ENCODE measurements at regions not wholly inside any gene's neighbourhood (a gene's known extent, or its start where the extent isn't known, plus 50 kb on each side); places are given as distances from the start of the nearest gene placed in this dataset.

- Histone ChIP-seq H3K4me1 (no peaks in the 10 kb centered on the region), H3K36me3 (no peaks in the 10 kb centered on the region), H3K9me3 (no peaks in the 10 kb centered on the region), H3K4me3 (no peak overlapping the region), H3K27ac (no peak overlapping the region), H3K27me3 (ENCODE audit: low read depth) (no peaks in the 10 kb centered on the region)
- no peak for DNase-seq
- ATAC-seq: no peak
- no peak for TF ChIP-seq CTCF (IDR thresholded peaks at IDR 0.05)
- intact Hi-C loops (cut with DNase I): no loop called here
Observed at GRCh38 chr13:59538512-59538911, 625.2 kb downstream of the DIAPH3 start.

- Histone ChIP-seq H3K9me3 (no peaks in the 10 kb centered on the region), H3K4me3 (no peak overlapping the region), H3K27ac (no peak overlapping the region), H3K4me1 (no peaks in the 10 kb centered on the region), H3K27me3 (ENCODE audit: low read depth) (no peaks in the 10 kb centered on the region), H3K36me3 (no peaks in the 10 kb centered on the region)
- ATAC-seq (no peak), DNase-seq (no peak)
- intact Hi-C loops (cut with DNase I): no loop called here
- no peak for TF ChIP-seq CTCF (IDR thresholded peaks at IDR 0.05)
Observed at GRCh38 chr13:59542303-59542702, 621.4 kb downstream of the DIAPH3 start.

GRCh38 chr13:59543418-59543817, 620.3 kb downstream of the DIAPH3 start:
- DNase-seq (no peak), ATAC-seq (no peak)
- Histone ChIP-seq H3K27me3 (ENCODE audit: low read depth) (no peaks in the 10 kb centered on the region), H3K4me1 (no peaks in the 10 kb centered on the region), H3K9me3 (no peaks in the 10 kb centered on the region), H3K36me3 (no peaks in the 10 kb centered on the region), H3K27ac (no peak overlapping the region), H3K4me3 (no peak overlapping the region)
- intact Hi-C loops (cut with DNase I): no loop called here
- no peak for TF ChIP-seq CTCF (IDR thresholded peaks at IDR 0.05)

GRCh38 chr13:59545007-59545406, 618.7 kb downstream of the DIAPH3 start:
- no peak for ATAC-seq
- Histone ChIP-seq H3K9me3 (no peaks in the 10 kb centered on the region), H3K27me3 (ENCODE audit: low read depth) (no peaks in the 10 kb centered on the region), H3K27ac (no peak overlapping the region), H3K36me3 (no peaks in the 10 kb centered on the region), H3K4me1 (no peaks in the 10 kb centered on the region), H3K4me3 (no peak overlapping the region)
- intact Hi-C loops (cut with DNase I): no loop called here
- TF ChIP-seq CTCF (IDR thresholded peaks at IDR 0.05): no peak
- no peak for DNase-seq

- Histone ChIP-seq H3K4me1 (no peaks in the 10 kb centered on the region), H3K27ac (no peak overlapping the region), H3K9me3 (peaks cover 8% of the 10 kb centered on the region), H3K36me3 (no peaks in the 10 kb centered on the region), H3K4me3 (no peak overlapping the region), H3K27me3 (ENCODE audit: low read depth) (no peaks in the 10 kb centered on the region)
- intact Hi-C loops (cut with DNase I): no loop called here
- ATAC-seq: no peak
- no peak for TF ChIP-seq CTCF (IDR thresholded peaks at IDR 0.05)
- DNase-seq: no peak
Observed at GRCh38 chr13:59546178-59546577, 617.5 kb downstream of the DIAPH3 start.

- no peak for TF ChIP-seq CTCF (IDR thresholded peaks at IDR 0.05)
- Histone ChIP-seq H3K27me3 (ENCODE audit: low read depth) (no peaks in the 10 kb centered on the region), H3K9me3 (peaks cover 9% of the 10 kb centered on the region), H3K4me3 (no peak overlapping the region), H3K36me3 (no peaks in the 10 kb centered on the region), H3K27ac (no peak overlapping the region), H3K4me1 (no peaks in the 10 kb centered on the region)
- ATAC-seq (no peak), DNase-seq (no peak)
- intact Hi-C loops (cut with DNase I): no loop called here
Observed at GRCh38 chr13:59547950-59548349, 615.8 kb downstream of the DIAPH3 start.
